ENCODE measurements at regions not wholly inside any gene's neighbourhood (a gene's known extent, or its start where the extent isn't known, plus 50 kb on each side); places are given as distances from the start of the nearest gene placed in this dataset.
"Not testable (repeated sequence)": the region's sequence is repeated elsewhere in the genome, so short reads cannot be mapped to it uniquely, and the experiment has no call there.

GRCh38 chr13:74555651-74556420, 421.6 kb upstream of the KLF12 start:
- DNase-seq: peak in 1 of 2 experiments; percentile 23

DNA sequence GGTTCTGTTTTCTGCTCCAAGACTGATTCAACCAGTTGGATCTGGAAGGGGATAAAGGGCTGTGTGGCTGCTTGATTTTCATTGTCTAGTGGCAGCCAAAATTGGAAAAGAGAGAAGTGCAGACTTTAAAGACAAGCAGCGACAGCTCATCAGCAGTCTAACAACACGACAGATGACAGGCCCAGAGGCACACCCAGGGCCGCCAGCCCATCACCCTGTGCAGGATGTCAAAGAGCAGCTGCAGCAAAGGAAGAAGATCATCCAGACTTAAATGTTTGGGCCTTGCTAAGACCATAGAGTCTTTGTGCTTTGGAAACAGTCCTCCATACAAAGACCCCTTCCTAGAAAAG, 421.0 kb upstream of the KLF12 start:
- DNase-seq: no peak

- peak in 1 of 2 experiments; percentile 0 for DNase-seq
These were observed 420.5 kb upstream of the KLF12 start for GRCh38 chr13:74554569-74555275.

DNA sequence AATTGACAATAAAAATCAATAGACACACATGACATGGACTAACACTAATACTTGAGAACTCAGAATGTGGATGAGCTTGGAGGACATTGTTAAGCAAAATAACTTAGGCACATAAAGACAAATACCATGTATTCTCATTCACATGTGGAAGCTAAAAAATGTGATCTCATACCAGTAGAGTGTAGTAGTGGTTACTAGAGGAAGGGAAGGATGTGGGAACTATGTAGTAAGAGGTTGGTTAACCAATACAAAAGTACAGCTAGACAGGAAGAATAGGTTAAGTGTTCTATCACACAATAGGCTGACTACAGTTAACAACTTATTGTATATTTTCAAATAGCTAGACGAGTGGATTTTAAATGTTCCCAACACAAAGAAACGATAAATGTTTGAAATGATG, 415.8 kb upstream of the KLF12 start:
- DNase-seq: no peak

DNA sequence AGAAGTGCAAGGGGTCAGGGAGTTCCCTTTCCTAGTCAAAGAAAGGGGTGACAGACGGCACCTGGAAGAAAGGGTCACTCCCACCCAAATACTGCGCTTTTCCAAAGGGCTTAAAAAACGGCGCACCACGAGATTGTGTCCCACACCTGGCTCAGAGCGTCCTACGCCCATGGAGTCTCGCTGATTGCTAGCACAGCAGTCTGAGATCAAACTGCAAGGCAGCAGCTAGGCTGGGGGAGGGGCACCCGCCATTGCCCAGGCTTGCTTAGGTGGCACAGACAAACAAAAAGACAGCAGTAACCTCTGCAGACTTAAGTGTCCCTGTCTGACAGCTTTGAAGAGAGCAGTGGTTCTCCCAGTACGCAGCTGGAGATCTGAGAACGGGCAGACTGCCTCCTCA, 402.4 kb upstream of the KLF12 start:
- not testable (repeated sequence) for DNase-seq

GRCh38 chr13:74533226-74533625, 399.0 kb upstream of the KLF12 start:
- no peak for DNase-seq

DNA sequence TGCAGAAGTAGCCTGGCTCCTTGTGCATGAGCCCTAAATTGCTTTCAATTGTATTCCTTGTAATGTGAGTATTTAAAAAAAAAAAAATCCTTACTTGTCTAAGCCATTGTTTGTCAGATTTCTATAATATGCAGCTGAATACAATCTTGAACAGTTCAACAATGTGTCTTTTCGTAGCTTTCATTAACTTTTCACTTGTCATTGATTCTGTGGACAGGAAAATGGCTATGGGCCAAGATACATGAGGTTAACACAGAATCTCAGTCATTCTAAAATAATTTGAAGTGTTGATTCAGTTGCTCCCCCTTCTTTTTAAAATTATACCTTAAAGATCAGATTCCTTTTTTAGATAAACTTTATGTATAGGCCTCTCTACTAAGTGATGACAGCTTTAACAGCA, 395.8 kb upstream of the KLF12 start:
- peak in 1 of 2 experiments; percentile 0 for DNase-seq

DNA sequence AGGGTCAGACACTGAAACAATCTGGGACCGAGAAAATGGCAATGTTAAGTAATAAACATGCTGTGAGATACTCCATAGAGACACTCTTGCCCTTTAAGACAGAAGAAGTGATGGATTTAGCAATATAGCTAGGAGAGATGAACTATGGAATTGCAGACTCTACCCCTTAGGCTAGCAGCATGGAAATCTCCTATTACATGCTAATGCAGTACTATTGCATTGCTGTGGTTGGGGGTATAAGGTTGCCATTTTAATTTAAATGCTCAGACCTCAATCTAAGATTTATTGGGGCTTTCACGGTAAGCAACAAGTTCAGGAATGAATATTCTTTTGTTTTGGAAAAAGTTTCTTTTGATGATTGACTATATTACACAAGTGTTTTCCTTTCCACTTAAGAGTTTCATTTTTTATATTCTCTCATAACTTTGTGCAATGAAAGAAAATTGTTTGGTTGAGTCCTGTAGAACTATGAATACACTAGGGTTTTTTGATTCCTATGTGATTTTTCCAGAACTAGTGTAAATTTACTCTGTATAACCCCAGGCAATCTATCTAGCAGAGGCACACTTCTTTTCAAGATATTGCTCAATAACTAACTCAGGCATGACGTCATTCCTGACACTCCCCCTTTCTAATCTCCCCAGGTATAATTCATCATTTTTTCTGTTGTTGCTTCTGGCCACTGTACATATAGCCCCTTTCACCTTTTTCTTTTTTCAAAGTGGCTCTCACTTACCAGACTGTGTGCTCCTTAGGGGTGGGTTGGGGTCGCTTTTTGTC, 394.7 kb upstream of the KLF12 start:
- no peak for DNase-seq

GRCh38 chr13:74523057-74523456, 388.9 kb upstream of the KLF12 start:
- DNase-seq: no peak

DNA sequence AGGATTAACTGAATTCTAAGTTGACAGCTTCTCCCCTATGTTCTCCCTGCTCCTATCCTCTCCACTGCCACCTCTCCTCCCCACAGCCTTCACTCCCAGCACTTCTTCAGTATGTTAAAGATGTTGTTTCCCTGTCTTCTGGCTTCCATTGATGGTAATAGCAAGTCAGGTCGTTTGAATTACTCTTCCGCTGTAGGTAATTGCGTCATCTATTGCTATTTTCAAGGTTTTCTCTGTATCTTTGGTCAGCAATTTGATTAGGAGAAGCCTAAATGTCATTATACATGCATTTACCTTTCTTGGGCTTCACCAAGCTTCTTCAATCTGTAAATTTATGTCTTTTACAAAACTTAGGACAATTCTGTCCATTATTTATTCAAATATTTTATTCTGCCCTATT, 377.3 kb upstream of the KLF12 start:
- DNase-seq: no peak

- no peak for DNase-seq
These were observed 353.0 kb upstream of the KLF12 start for GRCh38 chr13:74487091-74487722.

DNA sequence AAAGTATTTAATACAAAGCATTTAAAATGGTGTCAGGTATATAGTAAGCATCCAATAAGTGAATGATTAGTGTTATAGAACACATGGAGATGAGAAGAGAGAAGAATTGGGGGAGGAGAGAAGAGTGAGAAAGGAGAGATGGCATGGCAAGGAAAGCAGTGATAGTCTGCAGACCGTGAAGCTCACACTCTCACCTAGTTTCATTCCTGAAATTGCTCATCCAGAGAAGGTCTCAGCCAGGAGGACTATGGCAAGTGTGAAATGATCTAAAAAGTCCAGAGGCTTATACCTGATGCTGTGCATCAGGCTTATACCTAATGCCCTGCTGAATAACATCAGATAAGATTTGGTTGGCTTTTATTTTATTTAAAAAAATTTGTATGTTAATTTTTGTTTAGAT, 351.6 kb upstream of the KLF12 start:
- no peak for DNase-seq

DNA sequence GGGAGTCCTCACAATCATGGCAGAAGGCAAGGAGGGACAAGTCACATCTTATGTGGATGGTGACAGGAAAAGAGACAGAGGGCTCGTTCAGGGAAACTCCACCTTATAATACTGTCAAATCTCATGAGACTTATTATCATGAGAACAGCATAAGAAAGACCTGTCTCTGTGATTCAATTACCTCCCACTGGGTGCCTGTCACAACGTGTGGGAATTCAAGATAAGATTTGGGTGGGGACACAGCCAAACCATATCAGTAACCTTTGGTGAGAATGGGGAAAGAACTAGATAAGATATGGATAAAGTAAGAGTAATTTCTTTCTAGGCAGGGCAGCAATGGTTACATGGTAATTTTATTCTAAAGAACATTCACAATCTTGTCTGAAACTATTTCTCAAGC, 344.9 kb upstream of the KLF12 start:
- no peak for DNase-seq

- no peak for DNase-seq
These were observed 342.6 kb upstream of the KLF12 start for GRCh38 chr13:74476788-74477187.

GRCh38 chr13:74476365-74476764, 342.2 kb upstream of the KLF12 start:
- no peak for DNase-seq

GRCh38 chr13:74466864-74467263, 332.7 kb upstream of the KLF12 start:
- no peak for DNase-seq

DNA sequence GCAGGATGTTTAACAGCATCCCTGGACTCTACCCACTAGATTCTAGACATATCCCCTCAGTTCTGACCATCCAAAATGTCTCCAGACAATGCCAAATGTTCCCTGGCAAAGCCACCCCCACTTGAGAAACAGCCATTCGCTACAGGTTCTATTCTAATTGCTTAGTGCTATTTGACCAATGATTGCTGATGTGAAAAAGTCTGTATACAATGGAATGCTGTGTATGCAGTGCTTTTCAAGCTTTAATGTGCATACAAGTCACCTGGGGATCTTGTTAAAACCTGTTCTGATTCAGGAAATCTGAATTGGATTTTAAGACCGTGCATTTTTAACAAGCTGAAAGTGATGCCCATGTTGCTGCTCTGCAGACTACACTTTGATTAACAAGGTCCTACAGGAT, 331.8 kb upstream of the KLF12 start:
- DNase-seq: peak in 1 of 2 experiments; percentile 1

DNA sequence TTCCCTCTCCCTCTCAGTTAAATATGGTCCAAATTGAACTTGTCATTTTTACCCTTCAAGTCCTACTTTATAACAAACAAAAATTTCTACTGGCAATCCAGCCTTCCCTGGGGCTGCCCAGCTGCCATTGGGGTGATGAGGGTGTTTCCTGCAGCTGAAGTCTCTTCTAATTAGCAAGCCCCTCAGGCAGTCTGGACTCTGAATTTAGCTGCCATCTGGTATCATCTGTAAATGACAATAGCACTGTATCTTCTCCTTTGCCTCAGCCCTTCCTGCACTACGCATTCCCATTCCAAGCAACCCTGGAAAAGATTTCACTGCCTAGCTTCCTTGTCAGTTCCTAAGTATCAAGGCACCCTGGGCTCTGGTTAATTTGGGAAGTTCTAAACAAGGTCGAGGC, 331.1 kb upstream of the KLF12 start:
- peak; percentile 16 to 35 for DNase-seq

DNA sequence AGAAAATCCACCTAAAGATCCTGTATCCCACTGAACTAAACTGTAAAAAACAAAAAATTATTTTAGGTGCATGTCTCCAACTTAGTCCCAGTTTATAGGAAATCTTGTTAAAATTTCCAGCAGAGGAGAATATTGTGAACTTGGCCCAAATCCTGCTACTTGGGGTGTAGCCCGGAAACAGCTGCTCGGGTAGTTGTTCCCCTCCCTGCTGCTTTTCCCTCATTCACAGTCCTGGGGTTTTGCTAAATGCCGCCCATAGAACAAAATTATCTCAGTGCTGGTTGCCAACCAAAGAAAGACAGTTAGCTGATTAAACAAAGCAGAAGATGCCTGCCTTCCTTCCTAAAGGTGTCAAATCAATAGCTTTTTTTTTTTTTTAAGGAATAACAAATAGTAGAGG, 330.5 kb upstream of the KLF12 start:
- DNase-seq: peak; percentile 55 to 73

DNA sequence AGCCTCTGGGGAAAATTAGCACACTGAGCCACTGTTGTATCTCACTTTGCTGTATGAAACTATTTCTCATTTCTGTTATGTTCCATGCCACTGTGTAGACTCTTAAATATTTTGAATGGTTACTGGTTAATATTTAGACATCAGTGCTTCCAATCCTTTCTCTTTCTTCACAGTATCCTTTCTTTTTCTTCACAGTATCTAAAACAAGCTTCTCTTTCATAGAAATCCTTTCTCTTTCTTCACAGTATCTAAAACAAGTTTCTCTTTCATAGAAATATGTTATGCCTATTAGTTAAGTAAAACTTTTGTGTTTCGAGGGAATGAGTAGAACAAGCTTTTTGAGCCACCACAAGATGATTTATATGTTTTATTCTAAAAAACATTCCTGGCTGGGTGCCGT, 326.8 kb upstream of the KLF12 start:
- DNase-seq: no peak

GRCh38 chr13:74452881-74453280, 318.7 kb upstream of the KLF12 start:
- no peak for DNase-seq

GRCh38 chr13:74452176-74452575, 318.0 kb upstream of the KLF12 start:
- DNase-seq: no peak

GRCh38 chr13:74450964-74451363, 316.8 kb upstream of the KLF12 start:
- DNase-seq: no peak

DNA sequence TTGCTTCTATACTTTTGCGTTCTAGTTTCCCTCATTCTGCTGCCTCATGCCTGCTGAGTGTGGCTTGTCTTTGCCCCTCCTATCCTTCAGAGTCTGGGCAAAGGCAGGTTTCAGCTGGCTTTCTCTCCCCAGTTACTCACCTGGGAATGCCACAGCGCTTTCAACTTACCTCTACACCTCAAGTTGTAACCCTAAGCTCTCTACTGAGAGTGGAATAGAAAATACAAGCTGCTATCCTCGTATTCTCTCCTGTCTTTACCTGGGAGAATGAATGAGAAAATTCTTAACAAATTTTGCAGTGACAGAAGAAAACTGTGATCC, 316.3 kb upstream of the KLF12 start:
- DNase-seq: no peak
